NCI-H1417 treated with DMSO at 0.1 percent for 48 hours (cell line): ENCODE measurements at regions not wholly inside any gene's neighbourhood (a gene's known extent, or its start where the extent isn't known, plus 50 kb on each side); places are given as distances from the start of the nearest gene placed in this dataset.
A peak's percentile ranks its signal among the peaks of the same experiment; 100 is the strongest.

Experiments
- DNase-seq: peaks from one replicate; lab custom pipeline; 2025; lab: John Stamatoyannopoulos, UW

- peak; percentile 93 for DNase-seq
Observed at GRCh38 chr14:101193845-101194372, 290.4 kb upstream of the RTL1 start.

- DNase-seq, result no peak
Observed at GRCh38 chr14:101194373-101195308, 291.1 kb upstream of the RTL1 start.

GRCh38 chr14:101195309-101195901 is 291.9 kb upstream of the RTL1 start:
- no peak for DNase-seq

- no peak for DNase-seq
Observed at GRCh38 chr14:101196051-101196712, 292.7 kb upstream of the RTL1 start.

- no peak for DNase-seq
Observed at GRCh38 chr14:101196795-101197590, 293.5 kb upstream of the RTL1 start.

GRCh38 chr14:101197595-101198397 is 294.3 kb upstream of the RTL1 start:
- DNase-seq, result no peak

GRCh38 chr14:101198398-101199027 is 295.0 kb upstream of the RTL1 start:
- no peak for DNase-seq

- no peak for DNase-seq
Observed at GRCh38 chr14:101199028-101199770, 295.7 kb upstream of the RTL1 start.

DNA sequence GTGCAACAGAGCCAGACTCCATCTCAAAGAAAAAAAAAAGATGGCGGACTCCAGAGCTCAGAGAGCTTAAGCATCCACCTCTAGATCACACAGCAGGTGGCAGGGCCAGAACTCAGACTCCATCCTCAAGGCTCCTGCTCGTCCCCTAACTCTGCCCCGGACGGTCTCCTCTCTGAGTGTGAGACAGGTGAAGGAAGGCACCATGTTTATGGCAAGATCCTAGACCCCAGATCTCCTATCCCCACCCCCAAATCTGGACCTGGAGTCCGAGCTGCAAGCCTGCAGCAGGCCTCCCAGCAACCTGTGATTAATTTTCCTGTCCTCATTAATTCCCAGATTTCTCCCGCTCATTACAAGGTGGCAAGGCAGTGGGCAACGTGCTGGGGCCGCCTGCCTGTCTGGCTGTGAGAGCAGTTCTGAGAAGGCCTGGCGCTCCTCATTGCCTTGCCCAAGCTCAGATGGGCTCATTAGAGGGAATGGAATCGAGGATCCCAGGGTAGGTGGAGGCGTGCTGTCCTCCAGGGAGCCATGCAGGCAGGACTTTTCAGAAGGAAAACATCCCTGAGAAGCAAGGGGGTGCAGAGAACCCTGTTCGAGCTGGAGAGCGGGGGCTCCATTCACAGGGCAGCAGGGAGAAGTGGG is 296.6 kb upstream of the RTL1 start:
- DNase-seq, result no peak

DNA sequence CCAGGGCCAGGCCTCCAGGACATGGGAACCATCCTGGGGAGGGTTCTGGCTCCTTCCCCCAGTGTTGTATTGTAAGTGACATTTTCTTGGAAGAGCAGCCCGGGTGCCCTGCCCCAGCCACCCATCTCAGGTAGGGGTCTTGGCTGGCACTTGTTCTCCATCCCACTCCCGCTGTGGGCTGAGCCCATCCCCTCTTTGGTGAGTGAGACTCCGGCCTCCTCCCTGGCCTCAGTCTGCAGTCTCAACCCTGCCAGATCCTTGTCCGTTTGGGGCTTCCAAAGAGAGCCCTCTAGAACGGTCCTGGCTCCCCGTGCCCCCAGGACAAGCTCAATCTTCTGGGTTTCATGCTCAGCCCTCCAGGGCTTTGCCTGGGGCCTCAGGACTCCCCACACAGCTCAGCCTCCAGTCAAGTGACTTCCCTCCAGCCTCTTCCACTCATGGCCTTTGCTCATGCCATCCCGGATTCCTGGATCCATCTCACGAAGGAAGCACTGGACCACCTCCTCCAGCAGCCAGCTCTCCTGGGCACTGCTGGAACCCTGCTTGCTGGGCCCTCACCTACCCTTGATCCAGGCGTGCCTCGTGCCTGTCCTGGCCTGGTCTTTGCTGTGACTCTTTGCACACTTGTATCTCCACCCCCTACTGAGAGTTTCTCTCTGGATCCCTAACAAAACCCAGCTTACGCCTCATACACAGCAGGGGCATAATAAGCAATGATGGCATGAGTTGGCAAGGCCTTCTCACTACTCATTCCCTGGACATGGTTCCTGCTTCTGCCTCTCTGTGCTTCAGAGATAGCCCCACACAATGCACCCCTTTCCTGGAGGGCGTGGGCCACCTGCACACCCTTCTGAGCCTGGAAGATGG is 297.4 kb upstream of the RTL1 start:
- no peak for DNase-seq

DNA sequence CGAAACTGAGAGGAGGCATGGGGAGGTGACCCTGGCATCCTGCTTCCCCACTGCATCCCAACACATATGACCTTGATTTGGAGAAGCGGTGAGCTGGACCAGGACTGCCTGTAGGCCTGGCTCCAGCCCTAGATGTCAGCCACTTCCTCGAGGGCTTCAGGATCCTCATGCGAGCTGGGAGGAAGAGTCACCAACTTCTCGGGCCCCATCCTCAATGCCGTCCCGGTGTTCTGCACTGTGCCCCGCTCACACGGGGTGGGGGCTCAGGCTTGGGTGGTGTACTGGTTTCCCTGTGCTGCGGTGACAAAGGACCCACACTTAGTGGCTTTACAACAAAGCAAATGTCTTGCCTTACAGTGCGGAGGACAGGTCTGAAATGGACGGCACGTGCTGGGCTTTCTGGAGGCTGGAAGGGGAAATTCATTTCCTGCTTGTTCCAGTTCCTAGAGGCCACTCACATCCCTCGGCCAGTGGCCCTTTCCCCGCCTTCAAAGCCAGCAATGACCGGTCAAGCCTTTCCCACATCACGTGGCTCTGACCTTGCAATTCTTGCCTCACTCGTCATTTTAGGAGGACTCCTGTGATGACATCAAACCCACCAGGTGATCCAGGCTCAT is 298.1 kb upstream of the RTL1 start:
- no peak for DNase-seq

DNA sequence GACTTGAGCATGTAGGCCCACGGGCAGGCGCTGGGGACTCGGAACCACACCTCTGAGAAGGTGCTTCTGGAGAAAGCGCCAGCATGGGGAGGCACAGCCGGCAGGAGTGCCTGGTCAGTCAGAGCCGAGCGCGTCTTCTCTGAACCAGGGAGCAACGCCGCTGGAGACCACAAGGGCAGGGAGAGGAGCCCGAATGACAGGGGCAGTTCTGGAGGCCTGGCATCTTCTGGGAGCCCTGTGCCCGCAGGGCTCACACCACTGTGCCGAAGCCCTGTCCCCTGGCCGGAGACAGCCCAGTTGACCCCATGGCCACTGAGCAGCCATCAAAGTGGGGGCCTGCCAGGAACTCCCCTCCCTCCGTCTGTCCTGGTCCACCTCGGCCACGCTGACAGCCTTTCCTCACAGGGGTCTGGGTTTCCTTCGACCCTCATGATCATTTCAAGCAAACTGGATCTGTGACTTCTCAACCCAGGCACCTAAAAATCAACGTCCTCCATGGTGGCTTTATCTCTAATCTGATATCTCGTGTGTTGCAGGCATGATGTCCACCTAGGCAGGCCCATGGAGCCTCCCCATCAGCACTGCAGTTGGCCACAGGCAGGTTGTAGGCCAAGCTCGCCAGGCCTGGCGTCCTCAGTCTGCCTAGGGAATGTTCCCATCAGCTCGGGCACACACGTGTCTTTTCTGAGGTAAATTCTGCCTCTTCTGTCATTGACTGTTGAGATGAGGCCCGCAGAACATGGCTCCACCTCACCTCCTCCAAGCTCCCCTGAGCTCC is 299.3 kb upstream of the RTL1 start:
- DNase-seq, result no peak

DNA sequence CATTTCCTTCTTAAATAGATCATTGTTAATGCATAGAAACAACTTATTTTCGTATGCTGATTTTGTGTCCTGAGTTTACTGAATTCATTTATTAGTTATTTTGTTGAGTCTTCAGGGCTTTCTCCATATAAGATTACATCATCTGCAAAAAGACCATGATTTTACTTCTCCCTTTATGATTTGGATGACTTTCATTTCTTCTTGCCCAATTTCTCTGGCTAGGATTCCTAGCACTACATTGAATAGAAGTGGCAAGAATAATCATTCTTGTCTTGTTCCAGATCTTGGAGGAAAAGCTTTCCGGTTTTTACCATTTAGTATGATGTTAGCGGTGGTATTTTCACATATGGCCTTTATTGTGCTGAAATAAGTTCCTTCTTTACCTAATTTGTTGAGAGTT is 303.0 kb upstream of the RTL1 start:
- DNase-seq, result no peak

- DNase-seq, result no peak
Observed at GRCh38 chr14:101207041-101207440, 303.5 kb upstream of the RTL1 start.

GRCh38 chr14:101207897-101208296 is 304.4 kb upstream of the RTL1 start:
- DNase-seq, result no peak

DNA sequence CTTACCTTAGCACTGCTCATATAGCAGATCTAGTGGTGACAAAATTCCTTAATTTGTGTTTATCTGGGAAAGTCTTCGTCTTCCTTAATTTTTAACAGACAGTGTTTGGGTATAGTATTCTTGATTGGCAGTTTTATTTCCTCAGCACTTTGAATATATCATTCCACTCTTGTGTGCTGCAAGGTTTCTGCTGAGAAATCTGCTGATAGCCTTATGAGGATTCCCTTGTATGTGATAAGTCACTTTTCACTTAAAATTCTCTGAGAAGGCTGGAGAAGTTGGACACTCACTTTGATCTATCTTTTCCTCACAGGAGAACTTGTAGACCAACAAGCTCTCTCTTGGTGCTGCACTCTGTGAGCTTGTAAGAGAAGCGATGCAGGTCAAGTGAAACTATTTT is 306.1 kb upstream of the RTL1 start:
- no peak for DNase-seq

- DNase-seq, result no peak
Observed at GRCh38 chr14:101215266-101215665, 311.7 kb upstream of the RTL1 start.
